ENCODE measurements at regions not wholly inside any gene's neighbourhood (a gene's known extent, or its start where the extent isn't known, plus 50 kb on each side); places are given as distances from the start of the nearest gene placed in this dataset.

- H3K36me3 ChIP-seq (ENCODE audit: control insufficient read depth in 2 of 2, insufficient read depth in 2 of 2, low read length in 1 of 2), result no peaks in the 10 kb centered on the region
- H3K9me3 ChIP-seq (ENCODE audit: control insufficient read depth in 2 of 2, insufficient read depth in 1 of 2, low read length in 1 of 2), result peaks cover 0 to 5% of the 10 kb centered on the region in 2 donors
- DNase-seq (ENCODE audit: low read depth in 6 of 9, low spot score in 9 of 9), result no peak
- no peak overlapping the region for H3K27ac ChIP-seq (ENCODE audit: low read depth in 1 of 2, low read length in 1 of 2)
- H3K4me1 ChIP-seq (ENCODE audit: control insufficient read depth in 2 of 2, insufficient read depth in 2 of 2, low read length in 2 of 2), result no peaks in the 10 kb centered on the region
- no peak overlapping the region for H3K4me3 ChIP-seq (ENCODE audit: low read length in 2 of 2)
- 76% methylated on average over 3 of the region's 3 CpGs for WGBS
- no peaks in the 10 kb centered on the region for H3K27me3 ChIP-seq (ENCODE audit: control insufficient read depth in 2 of 2, insufficient read depth in 1 of 2, low read length in 1 of 2)
Measured at GRCh38 chr4:29805916-29806480, 914.2 kb upstream of the PCDH7 start.

GRCh38 chr4:29817961-29818360 lies 902.2 kb upstream of the PCDH7 start:
- H3K27ac ChIP-seq (ENCODE audit: low read depth in 1 of 2, low read length in 1 of 2), result no peak overlapping the region
- H3K4me1 ChIP-seq (ENCODE audit: control insufficient read depth in 2 of 2, insufficient read depth in 2 of 2, low read length in 2 of 2), result no peaks in the 10 kb centered on the region
- H3K27me3 ChIP-seq (ENCODE audit: control insufficient read depth in 2 of 2, insufficient read depth in 1 of 2, low read length in 1 of 2), result no peaks in the 10 kb centered on the region
- no peak overlapping the region for H3K4me3 ChIP-seq (ENCODE audit: low read length in 2 of 2)
- no peaks in the 10 kb centered on the region for H3K36me3 ChIP-seq (ENCODE audit: control insufficient read depth in 2 of 2, insufficient read depth in 2 of 2, low read length in 1 of 2)
- DNase-seq (ENCODE audit: low read depth in 6 of 9, low spot score in 9 of 9), result no peak
- 93% methylated on average over 4 of the region's 4 CpGs for WGBS
- H3K9me3 ChIP-seq (ENCODE audit: control insufficient read depth in 2 of 2, insufficient read depth in 1 of 2, low read length in 1 of 2), result peaks cover 0 to 2% of the 10 kb centered on the region in 2 donors

- peaks cover 0 to 12% of the 10 kb centered on the region in 2 donors for H3K9me3 ChIP-seq (ENCODE audit: control insufficient read depth in 2 of 2, insufficient read depth in 1 of 2, low read length in 1 of 2)
Measured at GRCh38 chr4:29829067-29829466, 891.1 kb upstream of the PCDH7 start.

GRCh38 chr4:29852537-29852936 lies 867.6 kb upstream of the PCDH7 start:
- Histone ChIP-seq H3K4me3 (ENCODE audit: low read length in 2 of 2) (no peak overlapping the region), H3K27me3 (ENCODE audit: control insufficient read depth in 2 of 2, insufficient read depth in 1 of 2, low read length in 1 of 2) (no peaks in the 10 kb centered on the region), H3K9me3 (ENCODE audit: control insufficient read depth in 2 of 2, insufficient read depth in 1 of 2, low read length in 1 of 2) (peaks cover 0 to 3% of the 10 kb centered on the region in 2 donors), H3K36me3 (ENCODE audit: control insufficient read depth in 2 of 2, insufficient read depth in 2 of 2, low read length in 1 of 2) (no peaks in the 10 kb centered on the region), H3K4me1 (ENCODE audit: control insufficient read depth in 2 of 2, insufficient read depth in 2 of 2, low read length in 2 of 2) (no peaks in the 10 kb centered on the region), H3K27ac (ENCODE audit: low read depth in 1 of 2, low read length in 1 of 2) (no peak overlapping the region)
- DNase-seq (ENCODE audit: low read depth in 6 of 9, low spot score in 9 of 9), result no peak

More at GRCh38 chr4:29829067-29829466, 891.1 kb upstream of the PCDH7 start:
- DNase-seq (ENCODE audit: low read depth in 6 of 9, low spot score in 9 of 9), result no peak
- H3K36me3 ChIP-seq (ENCODE audit: control insufficient read depth in 2 of 2, insufficient read depth in 2 of 2, low read length in 1 of 2), result no peaks in the 10 kb centered on the region
- no peak overlapping the region for H3K27ac ChIP-seq (ENCODE audit: low read depth in 1 of 2, low read length in 1 of 2)
- H3K4me3 ChIP-seq (ENCODE audit: low read length in 2 of 2), result no peak overlapping the region
- 94% methylated on average over 2 of the region's 2 CpGs for WGBS
- no peaks in the 10 kb centered on the region for H3K27me3 ChIP-seq (ENCODE audit: control insufficient read depth in 2 of 2, insufficient read depth in 1 of 2, low read length in 1 of 2)
- no peaks in the 10 kb centered on the region for H3K4me1 ChIP-seq (ENCODE audit: control insufficient read depth in 2 of 2, insufficient read depth in 2 of 2, low read length in 2 of 2)

- H3K36me3 ChIP-seq (ENCODE audit: control insufficient read depth in 2 of 2, insufficient read depth in 2 of 2, low read length in 1 of 2), result no peaks in the 10 kb centered on the region
- WGBS, result 89% methylated on average over 2 of the region's 2 CpGs
- no peak overlapping the region for H3K27ac ChIP-seq (ENCODE audit: low read depth in 1 of 2, low read length in 1 of 2)
- H3K9me3 ChIP-seq (ENCODE audit: control insufficient read depth in 2 of 2, insufficient read depth in 1 of 2, low read length in 1 of 2), result peaks cover 0 to under 1% of the 10 kb centered on the region in 2 donors
- no peak overlapping the region for H3K4me3 ChIP-seq (ENCODE audit: low read length in 2 of 2)
- no peaks in the 10 kb centered on the region for H3K4me1 ChIP-seq (ENCODE audit: control insufficient read depth in 2 of 2, insufficient read depth in 2 of 2, low read length in 2 of 2)
- H3K27me3 ChIP-seq (ENCODE audit: control insufficient read depth in 2 of 2, insufficient read depth in 1 of 2, low read length in 1 of 2), result no peaks in the 10 kb centered on the region
- DNase-seq (ENCODE audit: low read depth in 6 of 9, low spot score in 9 of 9), result no peak
Measured at GRCh38 chr4:29853833-29854232, 866.3 kb upstream of the PCDH7 start.

- Histone ChIP-seq H3K4me3 (ENCODE audit: low read length in 2 of 2) (no peak overlapping the region), H3K36me3 (ENCODE audit: control insufficient read depth in 2 of 2, insufficient read depth in 2 of 2, low read length in 1 of 2) (no peaks in the 10 kb centered on the region), H3K27ac (ENCODE audit: low read depth in 1 of 2, low read length in 1 of 2) (no peak overlapping the region), H3K4me1 (ENCODE audit: control insufficient read depth in 2 of 2, insufficient read depth in 2 of 2, low read length in 2 of 2) (no peaks in the 10 kb centered on the region), H3K9me3 (ENCODE audit: control insufficient read depth in 2 of 2, insufficient read depth in 1 of 2, low read length in 1 of 2) (no peaks in the 10 kb centered on the region), H3K27me3 (ENCODE audit: control insufficient read depth in 2 of 2, insufficient read depth in 1 of 2, low read length in 1 of 2) (no peaks in the 10 kb centered on the region)
- WGBS, result 88% methylated on average over 1 of the region's 1 CpG
- DNase-seq (ENCODE audit: low read depth in 6 of 9, low spot score in 9 of 9), result no peak
Measured at GRCh38 chr4:29861307-29861706, 858.9 kb upstream of the PCDH7 start.

- Histone ChIP-seq H3K27ac (ENCODE audit: low read depth in 1 of 2, low read length in 1 of 2) (no peak overlapping the region), H3K9me3 (ENCODE audit: control insufficient read depth in 2 of 2, insufficient read depth in 1 of 2, low read length in 1 of 2) (no peaks in the 10 kb centered on the region), H3K4me1 (ENCODE audit: control insufficient read depth in 2 of 2, insufficient read depth in 2 of 2, low read length in 2 of 2) (no peaks in the 10 kb centered on the region), H3K36me3 (ENCODE audit: control insufficient read depth in 2 of 2, insufficient read depth in 2 of 2, low read length in 1 of 2) (no peaks in the 10 kb centered on the region), H3K27me3 (ENCODE audit: control insufficient read depth in 2 of 2, insufficient read depth in 1 of 2, low read length in 1 of 2) (no peaks in the 10 kb centered on the region), H3K4me3 (ENCODE audit: low read length in 2 of 2) (no peak overlapping the region)
- WGBS, result 53% methylated on average over 1 of the region's 1 CpG
- no peak for DNase-seq (ENCODE audit: low read depth in 6 of 9, low spot score in 9 of 9)
Measured at GRCh38 chr4:29867412-29867811, 852.8 kb upstream of the PCDH7 start.

GRCh38 chr4:29900336-29900735 lies 819.8 kb upstream of the PCDH7 start:
- Histone ChIP-seq H3K36me3 (ENCODE audit: control insufficient read depth in 2 of 2, insufficient read depth in 2 of 2, low read length in 1 of 2) (no peaks in the 10 kb centered on the region), H3K4me1 (ENCODE audit: control insufficient read depth in 2 of 2, insufficient read depth in 2 of 2, low read length in 2 of 2) (no peaks in the 10 kb centered on the region), H3K27me3 (ENCODE audit: control insufficient read depth in 2 of 2, insufficient read depth in 1 of 2, low read length in 1 of 2) (no peaks in the 10 kb centered on the region), H3K9me3 (ENCODE audit: control insufficient read depth in 2 of 2, insufficient read depth in 1 of 2, low read length in 1 of 2) (no peaks in the 10 kb centered on the region), H3K27ac (ENCODE audit: low read depth in 1 of 2, low read length in 1 of 2) (no peak overlapping the region), H3K4me3 (ENCODE audit: low read length in 2 of 2) (no peak overlapping the region)
- 95% methylated on average over 3 of the region's 3 CpGs for WGBS
- DNase-seq (ENCODE audit: low read depth in 6 of 9, low spot score in 9 of 9), result no peak

GRCh38 chr4:29908276-29908675 lies 811.9 kb upstream of the PCDH7 start:
- Histone ChIP-seq H3K27ac (ENCODE audit: low read depth in 1 of 2, low read length in 1 of 2) (no peak overlapping the region), H3K27me3 (ENCODE audit: control insufficient read depth in 2 of 2, insufficient read depth in 1 of 2, low read length in 1 of 2) (no peaks in the 10 kb centered on the region), H3K4me3 (ENCODE audit: low read length in 2 of 2) (no peak overlapping the region), H3K9me3 (ENCODE audit: control insufficient read depth in 2 of 2, insufficient read depth in 1 of 2, low read length in 1 of 2) (peaks cover 0 to 5% of the 10 kb centered on the region in 2 donors), H3K36me3 (ENCODE audit: control insufficient read depth in 2 of 2, insufficient read depth in 2 of 2, low read length in 1 of 2) (no peaks in the 10 kb centered on the region), H3K4me1 (ENCODE audit: control insufficient read depth in 2 of 2, insufficient read depth in 2 of 2, low read length in 2 of 2) (no peaks in the 10 kb centered on the region)
- DNase-seq (ENCODE audit: low read depth in 6 of 9, low spot score in 9 of 9), result no peak
- 93% methylated on average over 2 of the region's 2 CpGs for WGBS

- DNase-seq (ENCODE audit: low read depth in 6 of 9, low spot score in 9 of 9), result no peak
- H3K4me3 ChIP-seq (ENCODE audit: low read length in 2 of 2), result no peak overlapping the region
- H3K9me3 ChIP-seq (ENCODE audit: control insufficient read depth in 2 of 2, insufficient read depth in 1 of 2, low read length in 1 of 2), result peaks cover 0 to 11% of the 10 kb centered on the region in 2 donors
- H3K27me3 ChIP-seq (ENCODE audit: control insufficient read depth in 2 of 2, insufficient read depth in 1 of 2, low read length in 1 of 2), result no peaks in the 10 kb centered on the region
- no peaks in the 10 kb centered on the region for H3K36me3 ChIP-seq (ENCODE audit: control insufficient read depth in 2 of 2, insufficient read depth in 2 of 2, low read length in 1 of 2)
- WGBS, result 93% methylated on average over 2 of the region's 2 CpGs
- no peak overlapping the region for H3K27ac ChIP-seq (ENCODE audit: low read depth in 1 of 2, low read length in 1 of 2)
- H3K4me1 ChIP-seq (ENCODE audit: control insufficient read depth in 2 of 2, insufficient read depth in 2 of 2, low read length in 2 of 2), result no peaks in the 10 kb centered on the region
Measured at GRCh38 chr4:29927895-29928294, 792.3 kb upstream of the PCDH7 start.
